GM12865 (cell line): ENCODE measurements at regions not wholly inside any gene's neighbourhood (a gene's known extent, or its start where the extent isn't known, plus 50 kb on each side); places are given as distances from the start of the nearest gene placed in this dataset.
"Not testable (repeated sequence)": the region's sequence is repeated elsewhere in the genome, so short reads cannot be mapped to it uniquely, and the experiment has no call there.

Experiments
- DNase-seq: peaks from one replicate; pipeline ENCODE4 v3.0.0; 2010; ENCODE audit warnings: low read depth
- H3K4me3 ChIP-seq: 2 replicates; pipeline ENCODE4 v1.5.1; 2011; ENCODE audit warnings: mild to moderate bottlenecking, low read depth, low read length, control low read depth
- CTCF ChIP-seq: IDR thresholded peaks from 2 replicates; pipeline ENCODE4 v1.5.1; 2011; ENCODE audit warnings: low read length, control low read depth, low read depth, inconsistent platforms; ENCODE audit not compliant: insufficient read depth; ENCODE audit errors: missing control alignments

- not testable (repeated sequence) for H3K4me3 ChIP-seq, DNase-seq
These were observed 406.9 kb upstream of the NPAP1 start for GRCh38 chr15:24268536-24269165.

- no peak for DNase-seq
- no peak for TF ChIP-seq CTCF
- no peak overlapping the region for H3K4me3 ChIP-seq
These were observed 406.4 kb upstream of the NPAP1 start for GRCh38 chr15:24269166-24269571.

GRCh38 chr15:24269923-24270322 lies 405.7 kb upstream of the NPAP1 start:
- no peak for DNase-seq
- TF ChIP-seq CTCF: no peak

GRCh38 chr15:24271496-24272244 lies 403.9 kb upstream of the NPAP1 start:
- not testable (repeated sequence) for DNase-seq, H3K4me3 ChIP-seq

More at GRCh38 chr15:24269923-24270322, 405.7 kb upstream of the NPAP1 start:
- H3K4me3 ChIP-seq: no peak overlapping the region

- DNase-seq: no peak
- H3K4me3 ChIP-seq: no peak overlapping the region
- TF ChIP-seq CTCF: no peak
These were observed 382.7 kb upstream of the NPAP1 start for GRCh38 chr15:24292837-24293236.

- not testable (repeated sequence) for DNase-seq, H3K4me3 ChIP-seq
These were observed 374.7 kb upstream of the NPAP1 start for GRCh38 chr15:24300804-24301368.

GRCh38 chr15:24301999-24302398 lies 373.6 kb upstream of the NPAP1 start:
- not testable (repeated sequence) for DNase-seq, H3K4me3 ChIP-seq

GRCh38 chr15:24304747-24305146 lies 370.8 kb upstream of the NPAP1 start:
- not testable (repeated sequence) for DNase-seq, H3K4me3 ChIP-seq

GRCh38 chr15:24305643-24306042 lies 369.9 kb upstream of the NPAP1 start:
- not testable (repeated sequence) for DNase-seq, H3K4me3 ChIP-seq

- DNase-seq, H3K4me3 ChIP-seq: not testable (repeated sequence)
These were observed 365.9 kb upstream of the NPAP1 start for GRCh38 chr15:24309700-24310099.

- H3K4me3 ChIP-seq, DNase-seq: not testable (repeated sequence)
These were observed 363.9 kb upstream of the NPAP1 start for GRCh38 chr15:24311692-24312091.

- DNase-seq, H3K4me3 ChIP-seq: not testable (repeated sequence)
These were observed 359.2 kb upstream of the NPAP1 start for GRCh38 chr15:24316326-24316725.
